ENCODE measurements at regions not wholly inside any gene's neighbourhood (a gene's known extent, or its start where the extent isn't known, plus 50 kb on each side); places are given as distances from the start of the nearest gene placed in this dataset.
A peak's percentile ranks its signal among the peaks of the same experiment; 100 is the strongest.

- DNase-seq, result no peak
These were observed 173.3 kb upstream of the PIEZO2 start for GRCh38 chr18:11322716-11323115.

GRCh38 chr18:11322006-11322405, 172.6 kb upstream of the PIEZO2 start:
- DNase-seq, result no peak

GRCh38 chr18:11320986-11321385, 171.6 kb upstream of the PIEZO2 start:
- DNase-seq, result no peak

GRCh38 chr18:11316546-11316945, 167.2 kb upstream of the PIEZO2 start:
- DNase-seq, result no peak

- peak in 7 of 58 donors; percentile 2 to 43 (median 4) for DNase-seq
These were observed 161.2 kb upstream of the PIEZO2 start for GRCh38 chr18:11310476-11311086.

- DNase-seq, result no peak
These were observed 159.8 kb upstream of the PIEZO2 start for GRCh38 chr18:11309172-11309571.

- DNase-seq, result no peak
These were observed 159.1 kb upstream of the PIEZO2 start for GRCh38 chr18:11308499-11308898.

GRCh38 chr18:11307716-11308115, 158.3 kb upstream of the PIEZO2 start:
- DNase-seq, result no peak

- DNase-seq, result no peak
These were observed 156.1 kb upstream of the PIEZO2 start for GRCh38 chr18:11305507-11305906.

- DNase-seq, result no peak
These were observed 155.6 kb upstream of the PIEZO2 start for GRCh38 chr18:11304928-11305327.

GRCh38 chr18:11296946-11297345, 147.6 kb upstream of the PIEZO2 start:
- DNase-seq, result no peak

GRCh38 chr18:11293794-11294193, 144.4 kb upstream of the PIEZO2 start:
- DNase-seq, result no peak

- DNase-seq, result no peak
These were observed 141.4 kb upstream of the PIEZO2 start for GRCh38 chr18:11290786-11291185.

GRCh38 chr18:11289248-11289647, 139.9 kb upstream of the PIEZO2 start:
- no peak for DNase-seq

- no peak for DNase-seq
These were observed 139.0 kb upstream of the PIEZO2 start for GRCh38 chr18:11288401-11288800.

GRCh38 chr18:11286431-11286830, 137.1 kb upstream of the PIEZO2 start:
- no peak for DNase-seq

GRCh38 chr18:11284811-11285210, 135.4 kb upstream of the PIEZO2 start:
- no peak for DNase-seq

- DNase-seq, result no peak
These were observed 135.0 kb upstream of the PIEZO2 start for GRCh38 chr18:11284349-11284748.

- DNase-seq, result no peak
These were observed 134.3 kb upstream of the PIEZO2 start for GRCh38 chr18:11283479-11284161.

GRCh38 chr18:11279461-11279860, 130.1 kb upstream of the PIEZO2 start:
- no peak for DNase-seq

- DNase-seq, result no peak
These were observed 127.3 kb upstream of the PIEZO2 start for GRCh38 chr18:11276678-11277077.

- DNase-seq, result no peak
These were observed 124.9 kb upstream of the PIEZO2 start for GRCh38 chr18:11274144-11274794.

GRCh38 chr18:11272516-11272915, 123.1 kb upstream of the PIEZO2 start:
- no peak for DNase-seq
